Progenitor cell of endocrine pancreas (in vitro differentiated cells): ENCODE measurements at regions not wholly inside any gene's neighbourhood (a gene's known extent, or its start where the extent isn't known, plus 50 kb on each side); places are given as distances from the start of the nearest gene placed in this dataset.
"Not testable (repeated sequence)": the region's sequence is repeated elsewhere in the genome, so short reads cannot be mapped to it uniquely, and the experiment has no call there.

Experiments used
- DNase-seq: peaks from one replicate; pipeline ENCODE4 v3.0.0; 2021; ENCODE audit warnings: low spot score; ENCODE audit not compliant: unreplicated experiment
- H3K27ac Mint-ChIP-seq: 2 replicates; pipeline ENCODE4 v1.8.0; 2021; ENCODE audit warnings: mild to moderate bottlenecking, moderate library complexity, mixed read lengths
- H3K27me3 Mint-ChIP-seq: 2 replicates; pipeline ENCODE4 v1.8.0; 2021; ENCODE audit warnings: mixed read lengths
- H3K36me3 Mint-ChIP-seq: 2 replicates; pipeline ENCODE4 v1.8.0; 2022; ENCODE audit warnings: mixed read lengths; ENCODE audit not compliant: insufficient read depth
- H3K4me1 Mint-ChIP-seq: 2 replicates; pipeline ENCODE4 v1.8.0; 2021; ENCODE audit warnings: low read depth, mixed read lengths
- H3K4me3 Mint-ChIP-seq: 2 replicates; pipeline ENCODE4 v1.8.0; 2021; ENCODE audit warnings: low read depth, mild to moderate bottlenecking, moderate library complexity, mixed read lengths
- H3K9me3 Mint-ChIP-seq: 2 replicates; pipeline ENCODE4 v1.8.0; 2021; ENCODE audit warnings: low read depth, mixed read lengths
- TF ChIP-seq, protein P1 (sequence below): fragments of 200-600 bp; sonication (generic); IDR thresholded peaks from one replicate; pipeline ENCODE4 v1.5.0; 2021; ENCODE audit warnings: antibody characterized with exemption, mild to moderate bottlenecking; ENCODE audit not compliant: unreplicated experiment

DNA sequence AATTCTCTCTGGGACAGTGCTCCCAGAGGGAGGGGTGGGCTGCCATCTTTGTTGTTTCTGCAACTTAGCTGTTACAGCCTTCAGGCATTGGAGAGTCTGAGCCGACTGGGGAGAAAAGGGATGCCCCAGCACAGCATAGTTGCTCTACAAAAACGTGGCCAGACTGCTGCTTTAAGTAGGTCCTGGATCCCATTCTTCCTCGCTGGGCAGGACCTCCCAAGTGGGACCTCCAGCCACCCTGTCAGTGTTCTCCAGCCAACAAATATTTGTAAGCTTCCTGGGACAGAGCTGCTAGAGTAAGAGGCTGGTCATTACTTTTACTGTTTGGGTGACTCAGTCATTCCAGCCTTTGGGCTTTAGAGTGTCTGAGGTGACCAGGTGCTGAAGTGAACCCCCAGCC, 292.7 kb upstream of the NREP start:
- TF ChIP-seq, protein P1, sequence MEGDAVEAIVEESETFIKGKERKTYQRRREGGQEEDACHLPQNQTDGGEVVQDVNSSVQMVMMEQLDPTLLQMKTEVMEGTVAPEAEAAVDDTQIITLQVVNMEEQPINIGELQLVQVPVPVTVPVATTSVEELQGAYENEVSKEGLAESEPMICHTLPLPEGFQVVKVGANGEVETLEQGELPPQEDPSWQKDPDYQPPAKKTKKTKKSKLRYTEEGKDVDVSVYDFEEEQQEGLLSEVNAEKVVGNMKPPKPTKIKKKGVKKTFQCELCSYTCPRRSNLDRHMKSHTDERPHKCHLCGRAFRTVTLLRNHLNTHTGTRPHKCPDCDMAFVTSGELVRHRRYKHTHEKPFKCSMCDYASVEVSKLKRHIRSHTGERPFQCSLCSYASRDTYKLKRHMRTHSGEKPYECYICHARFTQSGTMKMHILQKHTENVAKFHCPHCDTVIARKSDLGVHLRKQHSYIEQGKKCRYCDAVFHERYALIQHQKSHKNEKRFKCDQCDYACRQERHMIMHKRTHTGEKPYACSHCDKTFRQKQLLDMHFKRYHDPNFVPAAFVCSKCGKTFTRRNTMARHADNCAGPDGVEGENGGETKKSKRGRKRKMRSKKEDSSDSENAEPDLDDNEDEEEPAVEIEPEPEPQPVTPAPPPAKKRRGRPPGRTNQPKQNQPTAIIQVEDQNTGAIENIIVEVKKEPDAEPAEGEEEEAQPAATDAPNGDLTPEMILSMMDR, result no peak
- DNase-seq, result no peak
- peaks cover 5% of the 10 kb centered on the region for H3K36me3 Mint-ChIP-seq
- H3K9me3 Mint-ChIP-seq, result peaks cover 30% of the 10 kb centered on the region
- no peak overlapping the region for H3K4me3 Mint-ChIP-seq
- no peak overlapping the region for H3K27ac Mint-ChIP-seq
- H3K4me1 Mint-ChIP-seq, result no peaks in the 10 kb centered on the region
- no peaks in the 10 kb centered on the region for H3K27me3 Mint-ChIP-seq

DNA sequence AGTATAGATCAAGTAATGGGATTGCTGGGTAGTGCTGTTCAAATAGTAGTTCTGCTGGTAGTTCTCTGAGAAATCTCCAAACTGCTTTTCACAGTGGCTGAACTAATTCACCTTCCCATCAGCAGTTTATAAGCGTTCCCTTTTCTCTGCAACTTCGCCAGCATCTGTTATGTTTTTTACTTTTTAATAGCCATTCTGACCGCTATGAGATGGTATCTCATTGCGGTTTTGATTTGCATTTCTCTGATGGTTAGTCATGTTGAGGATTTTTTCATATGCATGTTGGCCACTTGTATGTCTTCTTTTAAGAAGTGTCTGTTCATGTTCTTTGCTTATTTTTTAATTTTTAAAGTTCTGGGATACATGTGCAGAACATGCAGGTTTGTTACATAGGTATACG, 279.2 kb upstream of the NREP start:
- H3K9me3 Mint-ChIP-seq, result peaks cover 6% of the 10 kb centered on the region
- peaks cover 9% of the 10 kb centered on the region for H3K4me1 Mint-ChIP-seq
- no peak overlapping the region for H3K27ac Mint-ChIP-seq
- TF ChIP-seq, protein P1, result no peak
- no peak overlapping the region for H3K4me3 Mint-ChIP-seq
- no peak for DNase-seq
- H3K36me3 Mint-ChIP-seq, result no peaks in the 10 kb centered on the region
- no peaks in the 10 kb centered on the region for H3K27me3 Mint-ChIP-seq

DNA sequence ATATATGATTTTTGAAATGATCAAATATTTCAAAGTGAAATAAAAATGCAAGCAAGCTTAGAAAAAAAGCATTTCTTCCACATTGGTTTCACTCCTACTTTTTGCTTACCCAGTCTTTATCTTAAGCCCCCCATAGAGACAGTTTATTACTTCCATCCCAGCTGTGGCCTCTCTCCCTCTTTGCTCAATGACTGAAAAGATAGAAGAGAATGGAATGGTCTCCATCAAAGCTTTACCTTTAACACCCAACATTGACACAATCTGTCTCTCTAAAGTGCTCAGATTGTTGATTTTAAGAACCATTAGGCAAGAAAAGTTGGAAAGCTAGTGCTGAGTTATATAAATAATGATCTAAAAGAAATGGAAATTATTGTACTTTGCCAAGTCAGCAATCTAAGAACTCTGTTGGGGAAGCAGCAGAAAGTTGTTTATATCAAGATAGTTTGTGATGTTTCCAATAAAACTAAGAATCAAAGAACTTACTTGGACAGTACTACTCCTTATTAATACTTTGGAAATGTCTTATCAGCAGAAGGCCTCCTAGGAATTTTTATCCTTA, 277.5 kb upstream of the NREP start:
- no peak for DNase-seq
- TF ChIP-seq, protein P1, result no peak
- Mint-ChIP-seq H3K27ac (no peak overlapping the region), H3K4me1 (peaks cover 9% of the 10 kb centered on the region), H3K27me3 (no peaks in the 10 kb centered on the region), H3K4me3 (no peak overlapping the region), H3K36me3 (no peaks in the 10 kb centered on the region), H3K9me3 (peaks cover 6% of the 10 kb centered on the region)

DNA sequence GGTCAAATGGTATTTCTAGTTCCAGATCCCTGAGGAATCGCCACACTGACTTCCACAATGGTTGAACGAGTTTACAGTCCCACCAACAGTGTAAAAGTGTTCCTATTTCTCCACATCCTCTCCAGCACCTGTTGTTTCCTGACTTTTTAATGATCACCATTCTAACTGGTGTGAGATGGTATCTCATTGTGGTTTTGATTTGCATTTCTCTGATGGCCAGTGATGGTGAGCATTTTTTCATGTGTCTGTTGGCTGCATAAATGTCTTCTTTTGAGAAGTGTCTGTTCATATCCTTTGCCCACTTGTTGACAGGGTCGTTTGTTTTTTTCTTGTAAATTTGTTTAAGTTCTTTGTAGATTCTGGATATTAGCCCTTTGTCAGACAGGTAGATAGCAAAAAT, 269.9 kb upstream of the NREP start:
- H3K27ac Mint-ChIP-seq, DNase-seq, H3K9me3 Mint-ChIP-seq, H3K4me3 Mint-ChIP-seq, H3K27me3 Mint-ChIP-seq, H3K36me3 Mint-ChIP-seq, H3K4me1 Mint-ChIP-seq: not testable (repeated sequence)

DNA sequence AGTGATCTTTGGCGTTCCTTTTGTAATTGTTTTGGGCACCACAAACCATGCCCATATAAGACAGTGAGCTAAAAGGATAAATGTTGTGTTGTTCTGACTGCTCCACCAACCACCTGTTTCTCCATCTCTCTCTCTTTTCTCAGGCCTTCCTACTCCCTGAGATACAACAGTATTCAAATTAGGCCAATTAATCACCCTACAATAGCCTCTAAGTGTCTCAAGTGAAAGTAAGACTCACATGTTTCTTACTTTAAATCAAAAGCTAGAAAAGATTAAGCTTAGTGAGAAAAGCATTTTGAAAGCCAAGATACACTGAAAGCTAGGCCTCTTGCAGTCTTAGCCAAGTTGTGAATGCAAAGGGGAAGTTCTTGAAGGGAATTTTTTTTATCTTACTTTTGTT, 268.8 kb upstream of the NREP start:
- TF ChIP-seq, protein P1, result no peak
- Mint-ChIP-seq H3K27ac (no peak overlapping the region), H3K9me3 (no peaks in the 10 kb centered on the region), H3K4me3 (no peak overlapping the region), H3K36me3 (no peaks in the 10 kb centered on the region), H3K27me3 (no peaks in the 10 kb centered on the region), H3K4me1 (no peaks in the 10 kb centered on the region)
- DNase-seq, result no peak

DNA sequence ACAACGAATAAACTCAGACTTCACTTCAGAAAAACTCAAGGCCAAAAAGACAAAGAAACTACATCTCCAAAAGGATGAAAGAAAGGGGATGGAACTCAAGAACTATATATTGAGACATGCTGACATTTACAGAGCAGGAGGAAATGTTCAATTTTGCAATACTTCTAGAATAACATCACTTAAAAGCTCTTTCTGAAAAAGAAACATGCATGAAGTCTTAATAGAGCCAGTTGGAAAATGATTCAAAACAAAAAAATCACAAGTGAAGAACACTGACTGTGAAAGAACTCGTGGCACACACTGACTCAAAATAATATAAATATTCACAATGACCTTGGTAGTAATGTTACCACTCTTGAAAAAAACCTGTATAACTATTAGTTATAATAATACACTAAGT, 267.8 kb upstream of the NREP start:
- no peaks in the 10 kb centered on the region for H3K4me1 Mint-ChIP-seq
- TF ChIP-seq, protein P1, result no peak
- H3K36me3 Mint-ChIP-seq, result no peaks in the 10 kb centered on the region
- H3K9me3 Mint-ChIP-seq, result no peaks in the 10 kb centered on the region
- no peaks in the 10 kb centered on the region for H3K27me3 Mint-ChIP-seq
- no peak overlapping the region for H3K4me3 Mint-ChIP-seq
- no peak for DNase-seq
- no peak overlapping the region for H3K27ac Mint-ChIP-seq
